ENCODE measurements at regions not wholly inside any gene's neighbourhood (a gene's known extent, or its start where the extent isn't known, plus 50 kb on each side); places are given as distances from the start of the nearest gene placed in this dataset.
A peak's percentile ranks its signal among the peaks of the same experiment; 100 is the strongest.

GRCh38 chr9:99294850-99295461 lies 72.9 kb downstream of the SEC61B start:
- no peak overlapping the region for H3K27ac ChIP-seq
- H3K27me3 ChIP-seq: no peaks in the 10 kb centered on the region
- H3K4me3 ChIP-seq: no peak overlapping the region
- TF ChIP-seq, protein P1, sequence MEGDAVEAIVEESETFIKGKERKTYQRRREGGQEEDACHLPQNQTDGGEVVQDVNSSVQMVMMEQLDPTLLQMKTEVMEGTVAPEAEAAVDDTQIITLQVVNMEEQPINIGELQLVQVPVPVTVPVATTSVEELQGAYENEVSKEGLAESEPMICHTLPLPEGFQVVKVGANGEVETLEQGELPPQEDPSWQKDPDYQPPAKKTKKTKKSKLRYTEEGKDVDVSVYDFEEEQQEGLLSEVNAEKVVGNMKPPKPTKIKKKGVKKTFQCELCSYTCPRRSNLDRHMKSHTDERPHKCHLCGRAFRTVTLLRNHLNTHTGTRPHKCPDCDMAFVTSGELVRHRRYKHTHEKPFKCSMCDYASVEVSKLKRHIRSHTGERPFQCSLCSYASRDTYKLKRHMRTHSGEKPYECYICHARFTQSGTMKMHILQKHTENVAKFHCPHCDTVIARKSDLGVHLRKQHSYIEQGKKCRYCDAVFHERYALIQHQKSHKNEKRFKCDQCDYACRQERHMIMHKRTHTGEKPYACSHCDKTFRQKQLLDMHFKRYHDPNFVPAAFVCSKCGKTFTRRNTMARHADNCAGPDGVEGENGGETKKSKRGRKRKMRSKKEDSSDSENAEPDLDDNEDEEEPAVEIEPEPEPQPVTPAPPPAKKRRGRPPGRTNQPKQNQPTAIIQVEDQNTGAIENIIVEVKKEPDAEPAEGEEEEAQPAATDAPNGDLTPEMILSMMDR (IDR thresholded peaks at IDR 0.05): no peak
- no peak for TF ChIP-seq POLR2A (IDR thresholded peaks at IDR 0.05)
- TF ChIP-seq POLR2AphosphoS5 (IDR thresholded peaks at IDR 0.05; ENCODE audit: insufficient read depth in 1 of 2, low read depth in 1 of 2): no peak
- peaks cover 5% of the 10 kb centered on the region for H3K4me1 ChIP-seq
- H3K9me3 ChIP-seq: no peaks in the 10 kb centered on the region
- no peaks in the 10 kb centered on the region for H3K36me3 ChIP-seq
- DNase-seq (ENCODE audit: extremely low spot score in 2 of 2): no peak
- intact Hi-C loops (cut with DNase I): no loop called here

DNA sequence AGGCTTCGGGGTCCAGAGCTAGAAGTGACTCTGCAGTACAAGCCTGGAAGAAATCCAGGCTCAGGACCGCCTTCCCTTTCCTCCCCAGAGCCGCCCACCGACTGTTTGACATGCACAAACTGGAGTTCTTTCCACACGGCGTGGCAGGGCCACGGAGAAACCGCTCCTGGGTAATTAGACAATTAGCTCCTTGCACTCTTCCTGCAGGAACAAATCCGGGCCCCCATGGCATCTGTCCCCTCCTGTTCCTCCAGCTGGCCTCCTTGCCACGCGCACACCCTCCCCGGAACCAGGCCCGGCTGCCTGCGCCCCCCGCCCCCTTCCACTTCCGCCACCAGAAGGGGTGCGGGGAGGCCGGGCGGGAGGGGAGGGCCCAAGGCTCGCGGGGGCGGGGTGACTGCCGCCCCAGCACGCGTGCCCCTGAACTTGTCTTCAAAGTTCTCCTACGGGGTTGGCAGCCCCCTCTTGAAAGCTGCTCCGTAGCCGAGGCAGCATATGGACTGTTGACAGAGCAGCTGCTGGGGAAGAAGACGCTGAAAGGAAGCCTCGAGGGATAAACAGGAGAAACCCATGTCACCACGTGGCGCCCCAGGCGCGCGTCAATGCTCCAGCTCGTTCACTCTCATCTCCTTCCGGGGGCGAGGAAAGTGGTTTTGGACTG lies 74.3 kb downstream of the SEC61B start:
- TF ChIP-seq, protein P1 (IDR thresholded peaks at IDR 0.05): no peak
- Histone ChIP-seq H3K36me3 (no peaks in the 10 kb centered on the region), H3K4me1 (peaks cover 5% of the 10 kb centered on the region), H3K27ac (no peak overlapping the region), H3K27me3 (no peaks in the 10 kb centered on the region), H3K4me3 (peak overlapping the region; percentile 31 to 50), H3K9me3 (no peaks in the 10 kb centered on the region)
- no peak for DNase-seq (ENCODE audit: extremely low spot score in 2 of 2)
- intact Hi-C loops (cut with DNase I): no loop called here

- Histone ChIP-seq H3K9me3 (no peaks in the 10 kb centered on the region), H3K4me1 (peaks cover 5% of the 10 kb centered on the region), H3K27ac (no peak overlapping the region), H3K27me3 (no peaks in the 10 kb centered on the region), H3K36me3 (no peaks in the 10 kb centered on the region), H3K4me3 (no peak overlapping the region)
- DNase-seq (ENCODE audit: extremely low spot score in 2 of 2): no peak
- no peak for TF ChIP-seq POLR2AphosphoS5 (IDR thresholded peaks at IDR 0.05; ENCODE audit: insufficient read depth in 1 of 2, low read depth in 1 of 2)
- intact Hi-C loops (cut with DNase I): no loop called here
Observed at GRCh38 chr9:99298614-99299013, 76.5 kb downstream of the SEC61B start.

DNA sequence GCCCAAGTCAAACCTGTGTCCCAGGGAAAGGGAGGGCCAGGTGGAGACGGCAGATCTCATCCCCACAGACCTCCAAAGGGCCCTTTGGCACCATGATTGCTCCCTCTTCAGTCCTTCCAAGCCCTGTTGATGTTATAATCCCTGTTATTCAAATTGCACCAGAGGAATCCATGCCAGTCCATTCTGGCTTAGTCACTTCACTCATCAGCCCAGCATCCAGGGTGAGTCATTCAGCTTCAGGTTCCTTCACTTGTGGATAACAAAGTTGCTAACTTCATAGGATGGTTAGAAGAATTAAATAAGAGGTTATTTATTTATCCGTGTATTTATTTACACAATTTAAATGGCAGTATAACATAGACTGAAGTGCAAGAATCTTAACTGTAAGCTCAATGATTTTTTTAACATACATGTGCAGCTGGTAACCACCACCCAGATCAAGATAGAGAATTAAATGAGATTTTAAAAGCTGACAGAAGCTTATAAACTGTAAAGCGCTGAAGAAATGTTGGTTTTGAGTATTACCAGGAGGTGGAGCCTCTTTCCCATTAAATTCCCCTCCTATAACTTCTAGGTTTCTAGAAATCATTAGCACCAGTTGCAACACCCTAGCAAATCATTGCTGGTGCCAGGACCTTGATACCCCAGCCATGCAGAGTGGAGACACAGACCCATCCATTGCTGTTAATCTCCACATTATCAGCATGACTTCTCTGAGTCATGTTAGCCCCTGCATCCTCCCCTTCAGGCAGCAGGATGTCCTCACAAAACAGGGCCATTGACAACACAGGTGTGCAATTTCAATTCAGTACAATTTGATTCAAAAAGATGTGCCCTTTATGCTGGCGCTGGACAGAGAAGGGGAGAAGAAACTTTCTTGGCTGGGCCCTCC lies 77.4 kb downstream of the SEC61B start:
- no peaks in the 10 kb centered on the region for H3K27me3 ChIP-seq
- H3K4me1 ChIP-seq: peaks cover 5% of the 10 kb centered on the region
- no peaks in the 10 kb centered on the region for H3K36me3 ChIP-seq
- no peak for DNase-seq (ENCODE audit: extremely low spot score in 2 of 2)
- H3K4me3 ChIP-seq: no peak overlapping the region
- no peak overlapping the region for H3K27ac ChIP-seq
- TF ChIP-seq, protein P1 (IDR thresholded peaks at IDR 0.05): no peak
- TF ChIP-seq POLR2A (IDR thresholded peaks at IDR 0.05) (no peak), POLR2AphosphoS5 (IDR thresholded peaks at IDR 0.05; ENCODE audit: insufficient read depth in 1 of 2, low read depth in 1 of 2) (no peak)
- no peaks in the 10 kb centered on the region for H3K9me3 ChIP-seq
- intact Hi-C loops (cut with DNase I): no loop called here

GRCh38 chr9:99300103-99300439 lies 78.0 kb downstream of the SEC61B start:
- Histone ChIP-seq H3K4me1 (peaks cover 5% of the 10 kb centered on the region), H3K4me3 (no peak overlapping the region), H3K27ac (no peak overlapping the region), H3K36me3 (no peaks in the 10 kb centered on the region), H3K9me3 (no peaks in the 10 kb centered on the region), H3K27me3 (no peaks in the 10 kb centered on the region)
- peak in 1 of 2 donors; percentile 52 for DNase-seq (ENCODE audit: extremely low spot score in 2 of 2)
- TF ChIP-seq POLR2AphosphoS5 (IDR thresholded peaks at IDR 0.05; ENCODE audit: insufficient read depth in 1 of 2, low read depth in 1 of 2): no peak
- intact Hi-C loops (cut with DNase I): no loop called here

DNA sequence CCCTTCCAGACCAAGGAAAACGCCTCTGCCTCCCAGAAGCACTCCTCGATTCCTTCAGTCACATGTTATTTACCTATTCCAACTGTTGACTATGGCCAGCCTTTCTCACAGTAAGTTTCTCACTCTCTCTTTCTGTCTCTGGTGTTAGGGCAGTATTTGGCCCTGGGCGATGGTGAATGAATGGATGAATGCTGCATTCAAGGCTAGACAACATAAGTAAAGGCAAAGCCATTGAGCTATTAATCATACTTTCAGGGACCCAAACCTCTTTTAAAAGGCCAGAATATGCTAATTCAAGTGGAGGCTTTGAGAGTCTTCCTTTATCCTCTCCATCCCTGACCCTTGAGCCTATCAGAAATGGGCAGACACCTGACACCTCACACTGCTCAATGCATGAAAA lies 78.5 kb downstream of the SEC61B start:
- no peak for TF ChIP-seq POLR2AphosphoS5 (IDR thresholded peaks at IDR 0.05; ENCODE audit: insufficient read depth in 1 of 2, low read depth in 1 of 2)
- H3K4me1 ChIP-seq: peaks cover 5% of the 10 kb centered on the region
- intact Hi-C loops (cut with DNase I): no loop called here
- no peaks in the 10 kb centered on the region for H3K36me3 ChIP-seq
- H3K9me3 ChIP-seq: no peaks in the 10 kb centered on the region
- H3K27me3 ChIP-seq: no peaks in the 10 kb centered on the region
- H3K4me3 ChIP-seq: no peak overlapping the region
- DNase-seq (ENCODE audit: extremely low spot score in 2 of 2): no peak
- no peak overlapping the region for H3K27ac ChIP-seq

Data from vagina (tissue), 2 donors.